ENCODE measurements at regions not wholly inside any gene's neighbourhood (a gene's known extent, or its start where the extent isn't known, plus 50 kb on each side); places are given as distances from the start of the nearest gene placed in this dataset.

DNA sequence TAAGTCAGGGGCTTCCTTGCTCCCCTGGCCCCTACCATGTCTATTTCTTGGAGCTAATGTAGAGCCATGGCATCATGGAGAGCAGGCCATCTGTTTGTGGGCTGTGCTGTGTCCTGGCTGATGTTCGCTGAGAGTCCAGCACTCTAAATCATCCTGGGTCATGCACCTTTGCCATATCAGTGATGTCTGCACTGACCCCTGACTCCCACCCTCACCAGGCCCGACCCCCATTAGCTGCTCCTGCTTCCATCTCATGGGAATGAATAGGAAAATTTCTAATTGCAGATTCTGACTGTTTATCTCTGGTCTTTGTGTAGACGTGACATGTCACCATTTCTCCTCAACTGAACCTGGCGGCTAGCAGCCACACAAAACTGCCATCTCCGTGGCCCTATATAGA, 236.9 kb downstream of the NSG2 start (continued):
- no peak for TF ChIP-seq FOXA2 (IDR thresholded peaks at IDR 0.05)
- TF ChIP-seq FOXA1 (IDR thresholded peaks at IDR 0.05): no peak
- no peak for TF ChIP-seq GABPA (IDR thresholded peaks at IDR 0.05 in 1 of 2, conservative IDR thresholded peaks at IDR 0.05 in 1 of 2)
- no peak for TF ChIP-seq HNF4A (conservative IDR thresholded peaks at IDR 0.05)
- TF ChIP-seq, protein P1, sequence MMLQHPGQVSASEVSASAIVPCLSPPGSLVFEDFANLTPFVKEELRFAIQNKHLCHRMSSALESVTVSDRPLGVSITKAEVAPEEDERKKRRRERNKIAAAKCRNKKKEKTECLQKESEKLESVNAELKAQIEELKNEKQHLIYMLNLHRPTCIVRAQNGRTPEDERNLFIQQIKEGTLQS (IDR thresholded peaks at IDR 0.05): no peak

DNA sequence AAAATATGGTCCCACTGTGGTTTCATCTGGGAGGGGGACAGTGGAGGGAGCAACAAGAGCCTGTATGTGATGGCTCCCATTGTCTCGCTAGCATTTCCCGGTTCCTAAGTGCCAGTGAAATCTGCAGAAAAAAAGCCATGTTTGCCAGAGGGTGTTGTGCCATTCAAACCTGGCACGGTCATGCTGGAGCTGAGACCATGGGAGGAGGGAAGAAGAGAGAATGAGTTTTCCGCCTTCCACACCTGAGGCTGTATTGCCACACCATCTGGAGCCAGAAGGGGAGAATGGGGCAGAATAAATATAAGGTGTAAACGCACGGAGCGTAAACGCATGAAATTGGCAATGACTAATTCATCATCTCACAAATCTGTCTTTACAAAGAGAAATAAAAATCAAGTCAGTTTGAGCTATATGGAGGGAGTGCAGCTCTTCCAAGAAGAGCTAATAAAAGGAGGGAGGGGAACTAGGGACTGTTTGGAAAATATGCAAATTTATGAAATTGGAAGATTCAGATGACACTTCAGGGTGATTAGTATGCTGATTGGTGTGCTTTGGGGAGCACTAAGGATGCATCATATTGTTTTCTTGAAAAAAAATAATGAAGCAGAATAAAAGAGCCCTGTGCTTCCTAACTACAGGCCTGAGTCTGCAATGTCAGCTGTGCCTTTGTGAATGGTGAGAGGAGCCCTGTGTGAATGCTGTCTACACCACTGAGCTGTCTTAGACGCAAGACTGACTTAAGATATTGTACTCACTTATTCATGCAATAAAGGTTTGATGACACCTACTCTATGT, 237.9 kb downstream of the NSG2 start:
- Histone ChIP-seq H3K4me1 (ENCODE audit: control insufficient read depth in 4 of 4, insufficient read depth in 4 of 4, low read length in 3 of 4) (no peaks in the 10 kb centered on the region), H3K27me3 (ENCODE audit: control insufficient read depth in 4 of 4, insufficient read depth in 4 of 4, low read length in 3 of 4) (peaks cover 0 to 3% (median 0%) of the 10 kb centered on the region in 4 donors), H3K9me3 (ENCODE audit: control insufficient read depth in 4 of 4, low read length in 3 of 4) (no peaks in the 10 kb centered on the region), H3K4me3 (ENCODE audit: low read depth in 1 of 3, low read length in 3 of 3) (no peak overlapping the region), H3K9ac (ENCODE audit: low read depth in 1 of 2, low read length in 2 of 2) (no peak overlapping the region), H3K36me3 (ENCODE audit: control insufficient read depth in 4 of 4, insufficient read depth in 3 of 4, low read depth in 1 of 4, low read length in 3 of 4) (no peaks in the 10 kb centered on the region), H3K27ac (ENCODE audit: low read depth in 1 of 2, low read length in 2 of 2) (no peak overlapping the region)
- 85% methylated on average over 9 of the region's 9 CpGs for WGBS
- DNase-seq (ENCODE audit: low spot score): no peak
- TF ChIP-seq, protein P2, sequence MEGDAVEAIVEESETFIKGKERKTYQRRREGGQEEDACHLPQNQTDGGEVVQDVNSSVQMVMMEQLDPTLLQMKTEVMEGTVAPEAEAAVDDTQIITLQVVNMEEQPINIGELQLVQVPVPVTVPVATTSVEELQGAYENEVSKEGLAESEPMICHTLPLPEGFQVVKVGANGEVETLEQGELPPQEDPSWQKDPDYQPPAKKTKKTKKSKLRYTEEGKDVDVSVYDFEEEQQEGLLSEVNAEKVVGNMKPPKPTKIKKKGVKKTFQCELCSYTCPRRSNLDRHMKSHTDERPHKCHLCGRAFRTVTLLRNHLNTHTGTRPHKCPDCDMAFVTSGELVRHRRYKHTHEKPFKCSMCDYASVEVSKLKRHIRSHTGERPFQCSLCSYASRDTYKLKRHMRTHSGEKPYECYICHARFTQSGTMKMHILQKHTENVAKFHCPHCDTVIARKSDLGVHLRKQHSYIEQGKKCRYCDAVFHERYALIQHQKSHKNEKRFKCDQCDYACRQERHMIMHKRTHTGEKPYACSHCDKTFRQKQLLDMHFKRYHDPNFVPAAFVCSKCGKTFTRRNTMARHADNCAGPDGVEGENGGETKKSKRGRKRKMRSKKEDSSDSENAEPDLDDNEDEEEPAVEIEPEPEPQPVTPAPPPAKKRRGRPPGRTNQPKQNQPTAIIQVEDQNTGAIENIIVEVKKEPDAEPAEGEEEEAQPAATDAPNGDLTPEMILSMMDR (IDR thresholded peaks at IDR 0.05; ENCODE audit: low read depth, low read length, missing input control): no peak
- no peak for TF ChIP-seq YY1 (IDR thresholded peaks at IDR 0.05)
- TF ChIP-seq FOXA1 (IDR thresholded peaks at IDR 0.05): no peak
- TF ChIP-seq, protein P3, sequence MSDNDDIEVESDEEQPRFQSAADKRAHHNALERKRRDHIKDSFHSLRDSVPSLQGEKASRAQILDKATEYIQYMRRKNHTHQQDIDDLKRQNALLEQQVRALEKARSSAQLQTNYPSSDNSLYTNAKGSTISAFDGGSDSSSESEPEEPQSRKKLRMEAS (IDR thresholded peaks at IDR 0.05): no peak
- TF ChIP-seq HNF4A (conservative IDR thresholded peaks at IDR 0.05): no peak
- no peak for TF ChIP-seq EGR1 (IDR thresholded peaks at IDR 0.05; ENCODE audit: low read depth in 2 of 2)

DNA sequence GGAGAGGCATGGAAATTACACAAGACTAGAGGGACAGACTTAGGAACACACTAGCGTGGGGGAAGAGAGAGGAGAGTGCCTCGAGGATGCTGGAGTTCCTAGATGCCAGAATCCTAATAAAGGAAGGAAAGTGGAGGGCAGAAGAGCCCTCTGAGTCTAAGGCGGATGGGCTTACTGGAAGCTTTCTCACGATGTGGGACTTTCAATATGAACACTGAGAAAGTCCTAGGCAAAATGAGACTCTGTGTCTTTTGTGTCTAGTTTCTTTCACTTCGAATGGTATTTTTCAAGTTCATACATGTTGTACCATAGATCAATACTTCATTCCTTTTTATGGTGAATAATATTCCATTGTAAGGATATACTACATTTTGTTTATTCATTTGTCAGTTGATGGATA, 239.4 kb downstream of the NSG2 start:
- no peak for DNase-seq (ENCODE audit: low spot score)
- H3K9me3 ChIP-seq (ENCODE audit: control insufficient read depth in 4 of 4, low read length in 3 of 4): peaks cover 0 to 2% (median under 1%) of the 10 kb centered on the region in 4 donors
- H3K27me3 ChIP-seq (ENCODE audit: control insufficient read depth in 4 of 4, insufficient read depth in 4 of 4, low read length in 3 of 4): peaks cover 0 to 5% (median 0%) of the 10 kb centered on the region in 4 donors
- no peak for TF ChIP-seq FOXA1 (IDR thresholded peaks at IDR 0.05)
- no peak for TF ChIP-seq HNF4G (IDR thresholded peaks at IDR 0.05)
- TF ChIP-seq, protein P2 (IDR thresholded peaks at IDR 0.05; ENCODE audit: low read depth, low read length, missing input control): no peak
- TF ChIP-seq EGR1 (IDR thresholded peaks at IDR 0.05; ENCODE audit: low read depth in 2 of 2): no peak
- no peak for TF ChIP-seq GABPA (IDR thresholded peaks at IDR 0.05 in 1 of 2, conservative IDR thresholded peaks at IDR 0.05 in 1 of 2)
- no peak for TF ChIP-seq TAF1 (conservative IDR thresholded peaks at IDR 0.05)
- no peak for TF ChIP-seq YY1 (IDR thresholded peaks at IDR 0.05)
- TF ChIP-seq, protein P4, sequence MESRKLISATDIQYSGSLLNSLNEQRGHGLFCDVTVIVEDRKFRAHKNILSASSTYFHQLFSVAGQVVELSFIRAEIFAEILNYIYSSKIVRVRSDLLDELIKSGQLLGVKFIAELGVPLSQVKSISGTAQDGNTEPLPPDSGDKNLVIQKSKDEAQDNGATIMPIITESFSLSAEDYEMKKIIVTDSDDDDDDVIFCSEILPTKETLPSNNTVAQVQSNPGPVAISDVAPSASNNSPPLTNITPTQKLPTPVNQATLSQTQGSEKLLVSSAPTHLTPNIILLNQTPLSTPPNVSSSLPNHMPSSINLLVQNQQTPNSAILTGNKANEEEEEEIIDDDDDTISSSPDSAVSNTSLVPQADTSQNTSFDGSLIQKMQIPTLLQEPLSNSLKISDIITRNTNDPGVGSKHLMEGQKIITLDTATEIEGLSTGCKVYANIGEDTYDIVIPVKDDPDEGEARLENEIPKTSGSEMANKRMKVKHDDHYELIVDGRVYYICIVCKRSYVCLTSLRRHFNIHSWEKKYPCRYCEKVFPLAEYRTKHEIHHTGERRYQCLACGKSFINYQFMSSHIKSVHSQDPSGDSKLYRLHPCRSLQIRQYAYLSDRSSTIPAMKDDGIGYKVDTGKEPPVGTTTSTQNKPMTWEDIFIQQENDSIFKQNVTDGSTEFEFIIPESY (IDR thresholded peaks at IDR 0.05): no peak
- TF ChIP-seq SP1 (IDR thresholded peaks at IDR 0.05): no peak
- no peak for TF ChIP-seq JUND (IDR thresholded peaks at IDR 0.05)
- no peak for TF ChIP-seq RAD21 (IDR thresholded peaks at IDR 0.05)
- TF ChIP-seq FOXA2 (IDR thresholded peaks at IDR 0.05): no peak
- TF ChIP-seq, protein P5, sequence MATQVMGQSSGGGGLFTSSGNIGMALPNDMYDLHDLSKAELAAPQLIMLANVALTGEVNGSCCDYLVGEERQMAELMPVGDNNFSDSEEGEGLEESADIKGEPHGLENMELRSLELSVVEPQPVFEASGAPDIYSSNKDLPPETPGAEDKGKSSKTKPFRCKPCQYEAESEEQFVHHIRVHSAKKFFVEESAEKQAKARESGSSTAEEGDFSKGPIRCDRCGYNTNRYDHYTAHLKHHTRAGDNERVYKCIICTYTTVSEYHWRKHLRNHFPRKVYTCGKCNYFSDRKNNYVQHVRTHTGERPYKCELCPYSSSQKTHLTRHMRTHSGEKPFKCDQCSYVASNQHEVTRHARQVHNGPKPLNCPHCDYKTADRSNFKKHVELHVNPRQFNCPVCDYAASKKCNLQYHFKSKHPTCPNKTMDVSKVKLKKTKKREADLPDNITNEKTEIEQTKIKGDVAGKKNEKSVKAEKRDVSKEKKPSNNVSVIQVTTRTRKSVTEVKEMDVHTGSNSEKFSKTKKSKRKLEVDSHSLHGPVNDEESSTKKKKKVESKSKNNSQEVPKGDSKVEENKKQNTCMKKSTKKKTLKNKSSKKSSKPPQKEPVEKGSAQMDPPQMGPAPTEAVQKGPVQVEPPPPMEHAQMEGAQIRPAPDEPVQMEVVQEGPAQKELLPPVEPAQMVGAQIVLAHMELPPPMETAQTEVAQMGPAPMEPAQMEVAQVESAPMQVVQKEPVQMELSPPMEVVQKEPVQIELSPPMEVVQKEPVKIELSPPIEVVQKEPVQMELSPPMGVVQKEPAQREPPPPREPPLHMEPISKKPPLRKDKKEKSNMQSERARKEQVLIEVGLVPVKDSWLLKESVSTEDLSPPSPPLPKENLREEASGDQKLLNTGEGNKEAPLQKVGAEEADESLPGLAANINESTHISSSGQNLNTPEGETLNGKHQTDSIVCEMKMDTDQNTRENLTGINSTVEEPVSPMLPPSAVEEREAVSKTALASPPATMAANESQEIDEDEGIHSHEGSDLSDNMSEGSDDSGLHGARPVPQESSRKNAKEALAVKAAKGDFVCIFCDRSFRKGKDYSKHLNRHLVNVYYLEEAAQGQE (IDR thresholded peaks at IDR 0.05): no peak
- TF ChIP-seq, protein P3 (IDR thresholded peaks at IDR 0.05): no peak
- TF ChIP-seq RXRA (IDR thresholded peaks at IDR 0.05): no peak
- TF ChIP-seq, protein P1 (IDR thresholded peaks at IDR 0.05): no peak
- no peak for TF ChIP-seq NR2F2 (IDR thresholded peaks at IDR 0.05)
- no peak for TF ChIP-seq HNF4A (conservative IDR thresholded peaks at IDR 0.05)
- no peaks in the 10 kb centered on the region for H3K4me1 ChIP-seq (ENCODE audit: control insufficient read depth in 4 of 4, insufficient read depth in 4 of 4, low read length in 3 of 4)
- H3K9ac ChIP-seq (ENCODE audit: low read depth in 1 of 2, low read length in 2 of 2): no peak overlapping the region
- WGBS: 58% methylated on average over 5 of the region's 5 CpGs
- no peak overlapping the region for H3K4me3 ChIP-seq (ENCODE audit: low read depth in 1 of 3, low read length in 3 of 3)
- no peaks in the 10 kb centered on the region for H3K36me3 ChIP-seq (ENCODE audit: control insufficient read depth in 4 of 4, insufficient read depth in 3 of 4, low read depth in 1 of 4, low read length in 3 of 4)
- H3K27ac ChIP-seq (ENCODE audit: low read depth in 1 of 2, low read length in 2 of 2): no peak overlapping the region
